OCI-LY7 (cell line): ENCODE measurements at regions not wholly inside any gene's neighbourhood (a gene's known extent, or its start where the extent isn't known, plus 50 kb on each side); places are given as distances from the start of the nearest gene placed in this dataset.

Source experiments
- CTCF ChIP-seq: fragments of 200-600 bp; sonication (generic); conservative IDR thresholded peaks from 2 replicates; pipeline ENCODE4 v1.5.1; 2014; ENCODE audit warnings: mild to moderate bottlenecking, antibody characterized with exemption, low read length, moderate library complexity, mixed read lengths
- EZH2phosphoT487 ChIP-seq: fragments of 200-600 bp; sonication (generic); IDR thresholded peaks from 2 replicates; pipeline ENCODE4 v1.6.1; 2018; ENCODE audit warnings: low read depth, borderline replicate concordance, mild to moderate bottlenecking, mixed run types, antibody characterized with exemption, low read length, moderate library complexity, mixed read lengths

- no peak for TF ChIP-seq CTCF
- no peak for TF ChIP-seq EZH2phosphoT487
Measured at GRCh38 chr18:55101458-55101824, 142.2 kb upstream of the CCDC68 start.
